ENCODE measurements at regions not wholly inside any gene's neighbourhood (a gene's known extent, or its start where the extent isn't known, plus 50 kb on each side); places are given as distances from the start of the nearest gene placed in this dataset.

- no peak for TF ChIP-seq EZH2 (IDR thresholded peaks at IDR 0.05; ENCODE audit: borderline replicate concordance)
- TF ChIP-seq CTCF (IDR thresholded peaks at IDR 0.05; ENCODE audit: poor library complexity) = no peak
These were observed 208.3 kb downstream of the BCL11B start for GRCh38 chr14:99063620-99064225.
